HepG2 (cell line): ENCODE measurements at regions not wholly inside any gene's neighbourhood (a gene's known extent, or its start where the extent isn't known, plus 50 kb on each side); places are given as distances from the start of the nearest gene placed in this dataset.

Source experiments
- CBX1 ChIP-seq: IDR thresholded peaks from one replicate; pipeline ENCODE4 v1.6.1; 2016; ENCODE audit warnings: antibody characterized with exemption, low read depth
- SIN3A ChIP-seq: IDR thresholded peaks from 2 replicates; pipeline ENCODE4 v1.6.1; 2011; ENCODE audit warnings: low read depth, mild to moderate bottlenecking, control low read depth, low read length, borderline replicate concordance
- SNAPC4 ChIP-seq: sonication (generic); formaldehyde crosslinking; IDR thresholded peaks from 2 replicates; pipeline ENCODE4 v1.4.0; 2020; ENCODE audit warnings: mild to moderate bottlenecking, missing genetic modification reagents
- UBTF ChIP-seq: sonication (generic); formaldehyde crosslinking; IDR thresholded peaks from 2 replicates; pipeline ENCODE4 v1.4.0; 2020; ENCODE audit warnings: mild to moderate bottlenecking, missing genetic modification reagents
- WIZ ChIP-seq: sonication (generic); formaldehyde crosslinking; IDR thresholded peaks from 2 replicates; pipeline ENCODE4 v1.5.1; 2020; ENCODE audit warnings: mild to moderate bottlenecking, missing genetic modification reagents
- ZFP91 ChIP-seq: sonication (generic); formaldehyde crosslinking; IDR thresholded peaks from 2 replicates; pipeline ENCODE4 v1.9.0; 2022; ENCODE audit warnings: missing genetic modification reagents, mild to moderate bottlenecking, borderline replicate concordance
- ZNF318 ChIP-seq: sonication (generic); formaldehyde crosslinking; IDR thresholded peaks from 2 replicates; pipeline ENCODE4 v1.4.0; 2020; ENCODE audit warnings: mild to moderate bottlenecking, missing genetic modification reagents
- ZNF441 ChIP-seq: sonication (generic); formaldehyde crosslinking; IDR thresholded peaks from 2 replicates; pipeline ENCODE4 v1.7.0; 2021; ENCODE audit warnings: missing genetic modification reagents, borderline replicate concordance

- TF ChIP-seq SNAPC4 (CRISPR knock-in tag), result no peak
- no peak for TF ChIP-seq CBX1
- TF ChIP-seq ZNF441, result no peak
- no peak for TF ChIP-seq ZFP91 (CRISPR knock-in tag)
- no peak for TF ChIP-seq UBTF (CRISPR knock-in tag)
- TF ChIP-seq ZNF318 (CRISPR knock-in tag), result no peak
- TF ChIP-seq WIZ (CRISPR knock-in tag), result no peak
- TF ChIP-seq SIN3A, result no peak
Measured at GRCh38 chr2:61721382-61721781, 132.5 kb downstream of the FAM161A start (continued).
